ENCODE measurements at regions not wholly inside any gene's neighbourhood (a gene's known extent, or its start where the extent isn't known, plus 50 kb on each side); places are given as distances from the start of the nearest gene placed in this dataset.

- TF ChIP-seq CTCF (IDR thresholded peaks at IDR 0.05) (no peak), POLR2A (IDR thresholded peaks at IDR 0.05) (no peak)
These were observed 785.9 kb upstream of the TPTE start for GRCh38 chr21:9735421-9735961.
